Astrocyte (in vitro differentiated cells and primary cell): ENCODE measurements at regions not wholly inside any gene's neighbourhood (a gene's known extent, or its start where the extent isn't known, plus 50 kb on each side); places are given as distances from the start of the nearest gene placed in this dataset.

ENCODE experiments used
- CTCF ChIP-seq: IDR thresholded peaks from 2 replicates; pipeline ENCODE4 v1.5.1; 2011; ENCODE audit warnings: low read depth, mild to moderate bottlenecking, inconsistent platforms, low read length, moderate library complexity; ENCODE audit not compliant: insufficient read depth
- EZH2 ChIP-seq: IDR thresholded peaks from 2 replicates; pipeline ENCODE4 v1.6.1; 2012; ENCODE audit warnings: mild to moderate bottlenecking, low read length, inconsistent platforms; ENCODE audit not compliant: insufficient read depth

GRCh38 chrX:7637066-7637465, 205.9 kb upstream of the VCX start:
- TF ChIP-seq CTCF (no peak), EZH2 (no peak)
